GM23248 (cell line): ENCODE measurements at regions not wholly inside any gene's neighbourhood (a gene's known extent, or its start where the extent isn't known, plus 50 kb on each side); places are given as distances from the start of the nearest gene placed in this dataset.

ENCODE experiments used
- DNase-seq: peaks from one replicate; pipeline ENCODE4 v3.0.0-alpha.2; 2015
- H2AFZ ChIP-seq: fragments of 200-600 bp; sonication (generic); 2 replicates; pipeline ENCODE4 v1.6.1; 2016; ENCODE audit warnings: antibody characterized with exemption
- H3F3A ChIP-seq: fragments of 200-600 bp; sonication (generic); 2 replicates; pipeline ENCODE4 v1.6.1; 2016; ENCODE audit warnings: mild to moderate bottlenecking, antibody characterized with exemption, mixed run types; ENCODE audit not compliant: insufficient read depth
- H3K27ac ChIP-seq: fragments of 200-600 bp; sonication (generic); 2 replicates; pipeline ENCODE4 v1.5.1; 2016; ENCODE audit warnings: mild to moderate bottlenecking
- H3K27me3 ChIP-seq: fragments of 200-600 bp; sonication (generic); replicated peaks from 2 replicates; pipeline ENCODE4 v1.6.1; 2016; ENCODE audit warnings: mild to moderate bottlenecking; ENCODE audit not compliant: insufficient read depth
- H3K36me3 ChIP-seq: fragments of 200-600 bp; sonication (generic); 2 replicates; pipeline ENCODE4 v1.6.1; 2016; ENCODE audit warnings: low read depth, mild to moderate bottlenecking
- H3K4me1 ChIP-seq: fragments of 200-600 bp; sonication (generic); 2 replicates; pipeline ENCODE4 v1.6.1; 2016; ENCODE audit warnings: mild to moderate bottlenecking; ENCODE audit not compliant: insufficient read depth
- H3K4me2 ChIP-seq: fragments of 200-600 bp; sonication (generic); one replicate; pipeline ENCODE4 v1.6.1; 2016; ENCODE audit warnings: mild to moderate bottlenecking; ENCODE audit not compliant: unreplicated experiment
- H3K4me3 ChIP-seq: fragments of 200-600 bp; sonication (generic); 2 replicates; pipeline ENCODE4 v1.5.1; 2016; ENCODE audit warnings: mild to moderate bottlenecking
- H3K79me2 ChIP-seq: fragments of 200-600 bp; sonication (generic); 2 replicates; pipeline ENCODE4 v1.6.1; 2016; ENCODE audit warnings: mild to moderate bottlenecking; ENCODE audit not compliant: insufficient read depth
- H3K9ac ChIP-seq: fragments of 200-600 bp; sonication (generic); 2 replicates; pipeline ENCODE4 v1.6.1; 2016; ENCODE audit warnings: mild to moderate bottlenecking
- H3K9me2 ChIP-seq: fragments of 200-600 bp; sonication (generic); 2 replicates; pipeline ENCODE4 v1.6.1; 2016; ENCODE audit warnings: mixed run types, mild to moderate bottlenecking, moderate library complexity; ENCODE audit not compliant: insufficient read depth
- H3K9me3 ChIP-seq: fragments of 200-600 bp; sonication (generic); one replicate; pipeline ENCODE4 v1.6.1; 2017; ENCODE audit warnings: low read depth
- H4K20me1 ChIP-seq: fragments of 200-600 bp; sonication (generic); 2 replicates; pipeline ENCODE4 v1.6.0; 2016; ENCODE audit not compliant: insufficient read depth
- EZH2 ChIP-seq: fragments of 200-600 bp; sonication (generic); IDR thresholded peaks from 2 replicates; pipeline ENCODE4 v1.6.1; 2018; ENCODE audit warnings: antibody characterized with exemption, mild to moderate bottlenecking; ENCODE audit not compliant: insufficient read depth, poor library complexity, severe bottlenecking
- EZH2phosphoT487 ChIP-seq: fragments of 200-600 bp; sonication (generic); IDR thresholded peaks from 2 replicates; pipeline ENCODE4 v1.6.1; 2018; ENCODE audit warnings: antibody characterized with exemption, moderate library complexity, mild to moderate bottlenecking, low read depth; ENCODE audit not compliant: insufficient read depth
- WGBS, 2 experiments: methylation state at CpG; one replicate each; pipeline ENCODE4 v1.1.6; 2015 to 2017; ENCODE audit warnings: low lambda C conversion rate in 2 of 2, low coverage in 1 of 2; ENCODE audit errors: missing lambda C conversion rate in 2 of 2; 5-methylcytosine and 5-hydroxymethylcytosine counted together
- in situ Hi-C: fragments of 300-500 bp; cut with MboI; formaldehyde crosslinking; loops from 2 replicates; pipeline ENCODE4 v1.15.0; 2020

- Histone ChIP-seq H3K27me3 (peaks cover 10% of the 10 kb centered on the region), H3K36me3 (no peaks in the 10 kb centered on the region), H4K20me1 (no peaks in the 10 kb centered on the region), H3K9ac (no peak overlapping the region), H3K4me2 (no peak overlapping the region), H3K79me2 (no peaks in the 10 kb centered on the region), H2AFZ (no peak overlapping the region), H3K9me2 (no peaks in the 10 kb centered on the region), H3F3A (no peaks in the 10 kb centered on the region), H3K27ac (no peak overlapping the region), H3K4me1 (0 out of 2 replicates have a peak, but pooled peaks cover 3% of the 10 kb centered on the region), H3K4me3 (no peak overlapping the region), H3K9me3 (no peaks in the 10 kb centered on the region)
- TF ChIP-seq EZH2 (no peak), EZH2phosphoT487 (no peak)
- no peak for DNase-seq
- in situ Hi-C loops, result no loop called here
- WGBS, 2 experiments, result 74 to 75% methylated on average over 7 of the region's 7 CpGs
These were observed 511.1 kb upstream of the PROK2 start for GRCh38 chr3:72295962-72296450.

- 65 to 66% methylated on average over 7 of the region's 7 CpGs for WGBS, 2 experiments
- H3K9me3 ChIP-seq, result no peaks in the 10 kb centered on the region
These were observed 510.5 kb upstream of the PROK2 start for GRCh38 chr3:72295276-72295961.

GRCh38 chr3:72290859-72291638 is 506.1 kb upstream of the PROK2 start:
- Histone ChIP-seq H3K36me3 (no peaks in the 10 kb centered on the region), H3K4me1 (no peaks in the 10 kb centered on the region), H2AFZ (no peak overlapping the region), H3K27ac (no peak overlapping the region), H3K4me3 (no peak overlapping the region), H3K9ac (no peak overlapping the region), H3F3A (no peaks in the 10 kb centered on the region), H3K9me3 (no peaks in the 10 kb centered on the region), H4K20me1 (no peaks in the 10 kb centered on the region), H3K4me2 (no peak overlapping the region), H3K27me3 (peaks cover 14% of the 10 kb centered on the region), H3K79me2 (no peaks in the 10 kb centered on the region), H3K9me2 (no peaks in the 10 kb centered on the region)
- TF ChIP-seq EZH2 (no peak), EZH2phosphoT487 (no peak)
- WGBS, 2 experiments, result 70 to 78% methylated on average over 10 of the region's 10 CpGs
- DNase-seq, result no peak
- in situ Hi-C loops, result no loop called here

More at GRCh38 chr3:72295276-72295961, 510.5 kb upstream of the PROK2 start:
- no peak overlapping the region for H2AFZ ChIP-seq
- H3K27ac ChIP-seq, result no peak overlapping the region
- H3K9ac ChIP-seq, result no peak overlapping the region
- 0 out of 2 replicates have a peak, but pooled peaks cover 3% of the 10 kb centered on the region for H3K4me1 ChIP-seq
- DNase-seq, result no peak
- peaks cover 10% of the 10 kb centered on the region for H3K27me3 ChIP-seq
- no peaks in the 10 kb centered on the region for H3K9me2 ChIP-seq
- no peaks in the 10 kb centered on the region for H3K36me3 ChIP-seq
- no peaks in the 10 kb centered on the region for H3F3A ChIP-seq
- H3K79me2 ChIP-seq, result no peaks in the 10 kb centered on the region
- H3K4me2 ChIP-seq, result no peak overlapping the region
- no peaks in the 10 kb centered on the region for H4K20me1 ChIP-seq
- TF ChIP-seq EZH2phosphoT487 (no peak), EZH2 (no peak)
- in situ Hi-C loops, result no loop called here
- H3K4me3 ChIP-seq, result no peak overlapping the region

- no peak overlapping the region for H3K4me2 ChIP-seq
- no peaks in the 10 kb centered on the region for H3K9me2 ChIP-seq
- 85% methylated on average over 4 of the region's 4 CpGs for WGBS, 2 experiments
- no peaks in the 10 kb centered on the region for H3K4me1 ChIP-seq
- no peak for TF ChIP-seq EZH2
- TF ChIP-seq EZH2phosphoT487, result no peak
- no peaks in the 10 kb centered on the region for H3F3A ChIP-seq
- H2AFZ ChIP-seq, result no peak overlapping the region
- H3K27ac ChIP-seq, result no peak overlapping the region
- in situ Hi-C loops, result no loop called here
- no peaks in the 10 kb centered on the region for H4K20me1 ChIP-seq
- H3K4me3 ChIP-seq, result no peak overlapping the region
- H3K79me2 ChIP-seq, result no peaks in the 10 kb centered on the region
- peaks cover 14% of the 10 kb centered on the region for H3K27me3 ChIP-seq
- no peak overlapping the region for H3K9ac ChIP-seq
- no peak for DNase-seq
- H3K36me3 ChIP-seq, result no peaks in the 10 kb centered on the region
- H3K9me3 ChIP-seq, result no peaks in the 10 kb centered on the region
These were observed 504.7 kb upstream of the PROK2 start for GRCh38 chr3:72289692-72290071.
